Thyroid gland (tissue), 4 donors: ENCODE measurements at regions not wholly inside any gene's neighbourhood (a gene's known extent, or its start where the extent isn't known, plus 50 kb on each side); places are given as distances from the start of the nearest gene placed in this dataset.

ENCODE experiments used
- DNase-seq, 2 donors: peaks; one replicate each; pipeline ENCODE4 v3.0.0-alpha.2; 2019
- H3K27ac ChIP-seq, 3 donors: fragments of 200-600 bp; sonication (generic); 1 replicate in 2 of 3; 2 replicates in 1 of 3; pipeline ENCODE4 v1.5.1; 2016 to 2019; ENCODE audit warnings: mild to moderate bottlenecking in 1 of 3, moderate library complexity in 1 of 3
- H3K27me3 ChIP-seq: fragments of 200-600 bp; sonication (generic); one replicate; pipeline ENCODE4 v1.5.1; 2019
- H3K36me3 ChIP-seq, 2 donors: fragments of 200-600 bp; sonication (generic); one replicate each; pipeline ENCODE4 v1.5.1; 2016 to 2019
- H3K4me1 ChIP-seq, 2 donors: fragments of 200-600 bp; sonication (generic); one replicate each; pipeline ENCODE4 v1.5.1; 2017 to 2019
- H3K4me3 ChIP-seq, 3 donors: fragments of 200-600 bp; sonication (generic); replicated peaks in 1 of 3; 1 replicate in 2 of 3; 2 replicates in 1 of 3; pipeline ENCODE4 v1.5.1; 2016; ENCODE audit warnings: mild to moderate bottlenecking in 1 of 3
- H3K9me3 ChIP-seq: fragments of 200-600 bp; sonication (generic); one replicate; pipeline ENCODE4 v1.5.1; 2017
- CTCF ChIP-seq, 6 experiments: fragments of 200-600 bp in 3 of 6; fragments of 450-650 bp in 3 of 6; sonication (generic) in 3 of 6; IDR thresholded peaks; one replicate each; pipeline ENCODE4 v1.5.1; 2016 to 2019; ENCODE audit warnings: antibody characterized with exemption in 6 of 6, mild to moderate bottlenecking in 2 of 6, inconsistent platforms in 1 of 6, moderate library complexity in 1 of 6
- POLR2A ChIP-seq, 2 donors: fragments of 450-650 bp; IDR thresholded peaks; one replicate each; pipeline ENCODE4 v1.6.1; 2017; ENCODE audit warnings: antibody characterized with exemption in 2 of 2, mild to moderate bottlenecking in 2 of 2, moderate library complexity in 1 of 2
- WGBS, 2 donors: methylation state at CpG; one replicate each; pipeline ENCODE4 v1.1.5; 2017; 5-methylcytosine and 5-hydroxymethylcytosine counted together
- intact Hi-C: fragments of 100-400 bp; cut with DNase I; formaldehyde crosslinking; loops from one replicate; pipeline ENCODE4 v1.15.1; 2023

- WGBS, 2 donors = 97 to 98% methylated on average over 3 of the region's 3 CpGs
- no peak overlapping the region for H3K27ac ChIP-seq
- DNase-seq = no peak
- H3K9me3 ChIP-seq = no peaks in the 10 kb centered on the region
- peaks cover 12 to 21% of the 10 kb centered on the region in 2 donors for H3K4me1 ChIP-seq
- intact Hi-C loops = loop anchor here (10.0 kb wide), 1 partner anchor 251 kb away; the partner anchor contains the start of genes KLLN and PTEN
- H3K27me3 ChIP-seq = no peaks in the 10 kb centered on the region
- no peak overlapping the region for H3K4me3 ChIP-seq
- H3K36me3 ChIP-seq = no peaks in the 10 kb centered on the region
- no peak for TF ChIP-seq POLR2A (IDR thresholded peaks at IDR 0.05)
- no peak for TF ChIP-seq CTCF (IDR thresholded peaks at IDR 0.05)
Measured at GRCh38 chr10:88115407-88115806, 252.0 kb downstream of the PTEN start.

- no peaks in the 10 kb centered on the region for H3K27me3 ChIP-seq
- H3K27ac ChIP-seq = no peak overlapping the region
- H3K9me3 ChIP-seq = no peaks in the 10 kb centered on the region
- no peak overlapping the region for H3K4me3 ChIP-seq
- WGBS, 2 donors = 38 to 53% methylated on average over 1 of the region's 1 CpG
- intact Hi-C loops = loop anchor here (10.0 kb wide), 1 partner anchor 251 kb away; the partner anchor contains the start of genes KLLN and PTEN
- TF ChIP-seq POLR2A (IDR thresholded peaks at IDR 0.05) (no peak), CTCF (IDR thresholded peaks at IDR 0.05) (no peak)
- peaks cover 12 to 22% of the 10 kb centered on the region in 2 donors for H3K4me1 ChIP-seq
- no peak for DNase-seq
- no peaks in the 10 kb centered on the region for H3K36me3 ChIP-seq
Measured at GRCh38 chr10:88115968-88116367, 252.5 kb downstream of the PTEN start.

GRCh38 chr10:88116481-88116880 lies 253.1 kb downstream of the PTEN start:
- 93 to 97% methylated on average over 2 of the region's 2 CpGs for WGBS, 2 donors
- Histone ChIP-seq H3K4me1 (peaks cover 12 to 25% of the 10 kb centered on the region in 2 donors), H3K27ac (no peak overlapping the region), H3K9me3 (no peaks in the 10 kb centered on the region), H3K36me3 (no peaks in the 10 kb centered on the region), H3K27me3 (no peaks in the 10 kb centered on the region), H3K4me3 (no peak overlapping the region)
- no peak for DNase-seq
- no peak for TF ChIP-seq POLR2A (IDR thresholded peaks at IDR 0.05)
- intact Hi-C loops = loop anchor here (10.0 kb wide), 1 partner anchor 252 kb away; the partner anchor contains the start of genes KLLN and PTEN

GRCh38 chr10:88116971-88117626 lies 253.7 kb downstream of the PTEN start:
- DNase-seq = no peak
- H3K27ac ChIP-seq = no peak overlapping the region
- no peaks in the 10 kb centered on the region for H3K36me3 ChIP-seq
- 91 to 95% methylated on average over 7 of the region's 7 CpGs for WGBS, 2 donors
- intact Hi-C loops = loop anchor here (10.0 kb wide), 1 partner anchor 252 kb away; the partner anchor contains the start of genes KLLN and PTEN
- H3K27me3 ChIP-seq = no peaks in the 10 kb centered on the region
- H3K4me3 ChIP-seq = no peak overlapping the region
- no peak for TF ChIP-seq CTCF (IDR thresholded peaks at IDR 0.05)
- TF ChIP-seq POLR2A (IDR thresholded peaks at IDR 0.05) = no peak
- no peaks in the 10 kb centered on the region for H3K9me3 ChIP-seq
- H3K4me1 ChIP-seq = peaks cover 12 to 25% of the 10 kb centered on the region in 2 donors

- H3K4me3 ChIP-seq = no peak overlapping the region
- no peak for DNase-seq
- no peaks in the 10 kb centered on the region for H3K27me3 ChIP-seq
- H3K9me3 ChIP-seq = no peaks in the 10 kb centered on the region
- peaks cover 12 to 25% of the 10 kb centered on the region in 2 donors for H3K4me1 ChIP-seq
- H3K36me3 ChIP-seq = no peaks in the 10 kb centered on the region
- no peak for TF ChIP-seq POLR2A (IDR thresholded peaks at IDR 0.05)
- no peak for TF ChIP-seq CTCF (IDR thresholded peaks at IDR 0.05)
- intact Hi-C loops = loop anchor here (10.0 kb wide), 1 partner anchor 253 kb away; the partner anchor contains the start of genes KLLN and PTEN
- H3K27ac ChIP-seq = no peak overlapping the region
- WGBS, 2 donors = 87 to 94% methylated on average over 4 of the region's 4 CpGs
Measured at GRCh38 chr10:88117869-88118632, 254.6 kb downstream of the PTEN start.
